Panc1 (cell line): ENCODE measurements at regions not wholly inside any gene's neighbourhood (a gene's known extent, or its start where the extent isn't known, plus 50 kb on each side); places are given as distances from the start of the nearest gene placed in this dataset.

Experiments
- ATAC-seq: fragments of 200-7000 bp; cut with Tn5 transposase; 2 replicates; pipeline ENCODE4 v1.9.1; 2020; ENCODE audit warnings: mild to moderate bottlenecking, moderate library complexity
- BruUV-seq: library from RNA; stranded (reverse); fragments of 400-500 nt; replicated peaks from 2 replicates; lab custom pipeline; 2021; lab: Mats Ljungman, UMichigan
- CTCF ChIA-PET: fragments of 300-600 bp; sonication (Branson Sonifier 250); formaldehyde crosslinking; loops from one replicate; lab custom pipeline; 2022; ENCODE audit warnings: antibody characterized with exemption; lab: Charles Lee
- POLR2A ChIA-PET: fragments of 300-600 bp; sonication (Branson Sonifier 250); formaldehyde crosslinking; loops from one replicate; lab custom pipeline; 2022; ENCODE audit warnings: antibody characterized with exemption; lab: Charles Lee
- DNase-seq: peaks from one replicate; pipeline ENCODE4 v3.0.0-alpha.2; 2010; ENCODE audit warnings: low read depth, low spot score
- H3K27ac ChIP-seq: 2 replicates; pipeline ENCODE4 v1.5.1; 2011; ENCODE audit warnings: mild to moderate bottlenecking, low read length, inconsistent platforms
- H3K27me3 ChIP-seq: fragments of 200-500 bp; sonication (Bioruptor generic); 2 replicates; pipeline ENCODE4 v1.6.0; 2014; ENCODE audit warnings: low read length, inconsistent platforms; ENCODE audit not compliant: control insufficient read depth, insufficient read depth
- H3K36me3 ChIP-seq: fragments of 200-500 bp; sonication (Bioruptor generic); 2 replicates; pipeline ENCODE4 v1.5.1; 2014; ENCODE audit warnings: inconsistent platforms, mild to moderate bottlenecking, low read length, moderate library complexity; ENCODE audit not compliant: control insufficient read depth, insufficient read depth
- H3K4me1 ChIP-seq: 2 replicates; pipeline ENCODE4 v1.5.1; 2011; ENCODE audit warnings: inconsistent platforms, mild to moderate bottlenecking, low read length, moderate library complexity; ENCODE audit not compliant: control insufficient read depth, insufficient read depth
- H3K4me3 ChIP-seq, 2 experiments: 2 replicates each; pipeline ENCODE4 v1.5.1; 2011 to 2012; ENCODE audit warnings: low read depth in 2 of 2, low read length in 2 of 2, mild to moderate bottlenecking in 2 of 2, inconsistent platforms in 1 of 2, moderate library complexity in 1 of 2
- H3K9me3 ChIP-seq: fragments of 200-500 bp; sonication (Bioruptor generic); 2 replicates; pipeline ENCODE4 v1.5.1; 2014; ENCODE audit warnings: low read depth, mild to moderate bottlenecking, inconsistent platforms, low read length, moderate library complexity; ENCODE audit not compliant: control insufficient read depth, insufficient read depth
- CTCF ChIP-seq: fragments of 450-650 bp; IDR thresholded peaks from 2 replicates; pipeline ENCODE4 v1.5.1; 2017; ENCODE audit warnings: mild to moderate bottlenecking
- POLR2AphosphoS5 ChIP-seq: IDR thresholded peaks from 2 replicates; pipeline ENCODE4 v1.6.1; 2012; ENCODE audit warnings: mild to moderate bottlenecking, low read depth, low read length, moderate library complexity
- REST ChIP-seq, 2 experiments: IDR thresholded peaks; 2 replicates each; pipeline ENCODE4 v1.6.1; 2011 to 2012; ENCODE audit warnings: low read depth in 2 of 2, control low read depth in 1 of 2, low read length in 1 of 2, mild to moderate bottlenecking in 1 of 2, moderate library complexity in 1 of 2; ENCODE audit not compliant: insufficient read depth in 1 of 2
- SIN3A ChIP-seq: IDR thresholded peaks from 2 replicates; pipeline ENCODE4 v1.6.1; 2012; ENCODE audit warnings: low read depth, mild to moderate bottlenecking, low read length, moderate library complexity, borderline replicate concordance; ENCODE audit not compliant: insufficient read depth
- TCF7L2 ChIP-seq: IDR thresholded peaks from 2 replicates; pipeline ENCODE4 v1.6.1; 2011; ENCODE audit warnings: mild to moderate bottlenecking, low read depth, low read length, inconsistent platforms
- in situ Hi-C: cut with HindIII; loops from 2 replicates; pipeline ENCODE4 v1.10.0; 2016; ENCODE audit warnings: low sequenced_read_pairs, low pct_unique_long_range_greater_than_20kb
- intact Hi-C: fragments of 100-400 bp; cut with micrococcal nuclease; formaldehyde crosslinking; loops from one replicate; pipeline ENCODE4 v1.10.0; 2022; ENCODE audit not compliant: unreplicated experiment

GRCh38 chr5:168174376-168174775, 117.1 kb upstream of the WWC1 start:
- BruUV-seq = no TSS peak
- Histone ChIP-seq H3K4me3 (no peak overlapping the region), H3K27ac (no peak overlapping the region), H3K27me3 (peaks cover 9% of the 10 kb centered on the region), H3K9me3 (no peaks in the 10 kb centered on the region), H3K4me1 (no peaks in the 10 kb centered on the region), H3K36me3 (no peaks in the 10 kb centered on the region)
- in situ Hi-C loops = no loop called here
- intact Hi-C loops = no loop called here
- ATAC-seq = no peak
- ChIA-PET POLR2A (no interaction called here), CTCF (no interaction called here)
- TF ChIP-seq TCF7L2 (no peak), REST (IDR thresholded peaks at IDR 0.05; ENCODE audit: insufficient read depth in 1 of 2, low read depth in 2 of 2, low read length in 1 of 2) (no peak), POLR2AphosphoS5 (no peak), CTCF (no peak), SIN3A (no peak)
- DNase-seq = no peak

GRCh38 chr5:168176251-168176650, 115.2 kb upstream of the WWC1 start:
- POLR2A ChIA-PET = no interaction called here
- DNase-seq = no peak
- Histone ChIP-seq H3K4me3 (no peak overlapping the region), H3K9me3 (no peaks in the 10 kb centered on the region), H3K4me1 (no peaks in the 10 kb centered on the region), H3K36me3 (no peaks in the 10 kb centered on the region), H3K27ac (no peak overlapping the region), H3K27me3 (peaks cover 1% of the 10 kb centered on the region)
- intact Hi-C loops (no loop called here), in situ Hi-C loops (no loop called here)
- BruUV-seq = no TSS peak
- CTCF ChIA-PET = no interaction called here
- TF ChIP-seq REST (IDR thresholded peaks at IDR 0.05; ENCODE audit: insufficient read depth in 1 of 2, low read depth in 2 of 2, low read length in 1 of 2) (no peak), TCF7L2 (no peak)
- ATAC-seq = no peak
